DMS79 treated with DMSO at 0.1 percent for 48 hours (cell line): ENCODE measurements at regions not wholly inside any gene's neighbourhood (a gene's known extent, or its start where the extent isn't known, plus 50 kb on each side); places are given as distances from the start of the nearest gene placed in this dataset.
"Not testable (repeated sequence)": the region's sequence is repeated elsewhere in the genome, so short reads cannot be mapped to it uniquely, and the experiment has no call there.

Experiments used
- DNase-seq: peaks from one replicate; lab custom pipeline; 2025; lab: John Stamatoyannopoulos, UW

DNA sequence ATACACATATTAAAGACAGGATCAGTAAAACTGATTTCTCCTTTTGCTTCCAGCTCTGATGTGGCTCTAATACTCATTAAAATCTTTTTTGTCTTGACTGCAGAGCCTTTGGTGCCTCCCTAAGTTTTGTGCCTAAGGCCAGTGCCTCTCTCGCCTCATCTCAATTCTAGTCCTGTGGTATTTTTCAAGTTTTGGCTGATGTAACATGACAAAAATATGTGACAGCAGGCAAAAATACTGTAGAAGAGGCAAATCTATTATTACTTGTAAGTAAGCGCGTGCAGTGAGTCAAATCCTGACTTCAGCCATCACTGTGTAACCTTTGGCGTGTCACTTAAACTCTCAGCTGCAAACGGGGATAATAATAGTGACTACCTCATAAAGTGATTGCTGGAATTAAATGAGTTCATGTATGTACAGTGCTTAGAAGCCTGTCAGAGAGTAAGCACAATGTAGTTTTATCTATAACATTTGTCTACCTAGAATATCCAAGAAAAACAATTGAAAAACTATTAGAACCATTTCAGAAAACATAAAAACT, 74.0 kb downstream of the MAB21L3 start:
- no peak for DNase-seq

- DNase-seq: no peak
These were observed 78.3 kb downstream of the MAB21L3 start for GRCh38 chr1:116189481-116189880.

DNA sequence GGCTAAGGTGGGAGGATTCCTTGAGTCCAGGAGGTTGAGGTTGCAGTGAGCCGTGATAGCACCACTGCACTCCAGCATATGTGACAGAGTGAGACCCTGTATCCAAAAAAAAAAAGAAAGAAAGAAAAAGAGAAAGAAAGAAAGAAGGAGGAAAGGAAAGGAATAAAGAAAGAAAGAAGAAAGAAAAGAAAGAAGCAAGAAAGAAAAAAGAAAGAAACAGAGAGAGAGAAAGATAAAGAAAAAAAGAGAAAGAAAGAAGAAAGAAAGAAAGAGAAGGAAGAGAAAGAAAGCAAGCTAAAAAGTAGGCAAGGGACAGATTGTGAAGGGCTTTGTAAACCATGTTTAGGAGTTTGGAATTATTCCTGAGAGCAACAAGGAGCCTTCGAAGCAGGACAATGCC, 80.1 kb downstream of the MAB21L3 start:
- DNase-seq: no peak

- no peak for DNase-seq
These were observed 82.6 kb downstream of the MAB21L3 start for GRCh38 chr1:116193768-116194167.

GRCh38 chr1:116194568-116194967, 83.4 kb downstream of the MAB21L3 start:
- DNase-seq: no peak

DNA sequence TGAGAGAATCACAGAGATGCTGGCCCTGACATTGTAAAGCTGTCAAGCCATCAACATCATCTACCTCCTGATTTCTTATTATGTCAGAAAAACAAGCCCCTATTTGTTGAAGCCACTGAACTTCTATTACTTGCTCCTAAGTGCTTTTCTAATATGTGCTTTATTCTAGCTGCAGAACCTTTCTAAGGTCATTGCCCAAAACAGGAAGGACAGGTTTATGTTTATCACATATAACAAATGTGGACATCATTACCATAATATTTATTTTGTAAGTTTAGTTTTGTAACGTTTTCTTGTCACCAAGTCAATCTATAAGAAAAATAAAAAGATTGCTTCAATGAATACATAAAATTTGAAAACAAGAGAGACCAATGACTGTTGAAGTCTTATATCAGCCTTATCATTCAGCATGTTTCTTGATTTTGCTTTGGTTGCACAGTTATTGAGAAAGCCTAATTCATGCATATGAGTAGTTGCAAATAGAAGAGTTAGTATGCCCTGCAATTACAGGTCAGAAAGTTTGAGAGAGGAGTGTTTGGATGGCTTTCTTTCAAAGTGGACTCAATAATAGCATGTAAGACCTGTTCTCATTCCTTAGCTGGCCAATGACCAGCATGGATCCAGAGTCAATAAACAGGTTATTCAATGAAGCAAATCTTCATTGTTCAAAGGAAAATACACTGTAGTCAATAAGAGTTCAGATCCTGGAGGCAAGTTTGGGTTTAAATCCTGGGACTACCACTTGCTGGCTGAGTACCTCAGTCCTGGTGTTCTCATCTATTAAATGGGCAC, 84.1 kb downstream of the MAB21L3 start:
- no peak for DNase-seq

GRCh38 chr1:116200343-116200742, 89.1 kb downstream of the MAB21L3 start:
- DNase-seq: not testable (repeated sequence)

GRCh38 chr1:116201911-116202310, 90.7 kb downstream of the MAB21L3 start:
- DNase-seq: no peak

DNA sequence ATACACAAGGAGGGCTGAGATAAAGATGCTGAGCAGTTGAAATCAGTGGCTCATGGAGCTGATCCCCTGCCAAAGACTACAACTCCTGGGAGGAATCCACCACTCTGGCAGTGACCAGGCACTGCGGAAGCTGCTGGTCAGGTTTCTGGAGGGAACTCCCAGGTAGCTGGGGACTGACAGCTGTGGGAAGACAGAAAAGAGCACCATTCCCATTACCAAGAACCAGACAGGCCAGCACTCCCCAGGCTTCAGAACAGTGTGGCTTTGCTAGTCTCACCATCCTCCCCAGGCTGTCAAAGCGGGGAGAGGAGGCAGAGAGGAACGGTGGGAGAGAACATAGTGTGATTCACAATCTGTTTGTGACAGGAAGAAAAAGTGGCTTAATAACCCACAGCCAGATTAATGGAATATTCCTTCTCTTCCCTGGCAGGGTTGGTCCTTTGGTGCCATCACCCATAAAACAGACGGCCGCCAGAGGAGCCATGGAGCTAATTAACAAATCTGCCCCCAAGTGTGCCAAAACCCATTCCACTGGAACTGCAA, 92.1 kb downstream of the MAB21L3 start:
- DNase-seq: no peak

GRCh38 chr1:116203920-116204319, 92.7 kb downstream of the MAB21L3 start:
- no peak for DNase-seq

DNA sequence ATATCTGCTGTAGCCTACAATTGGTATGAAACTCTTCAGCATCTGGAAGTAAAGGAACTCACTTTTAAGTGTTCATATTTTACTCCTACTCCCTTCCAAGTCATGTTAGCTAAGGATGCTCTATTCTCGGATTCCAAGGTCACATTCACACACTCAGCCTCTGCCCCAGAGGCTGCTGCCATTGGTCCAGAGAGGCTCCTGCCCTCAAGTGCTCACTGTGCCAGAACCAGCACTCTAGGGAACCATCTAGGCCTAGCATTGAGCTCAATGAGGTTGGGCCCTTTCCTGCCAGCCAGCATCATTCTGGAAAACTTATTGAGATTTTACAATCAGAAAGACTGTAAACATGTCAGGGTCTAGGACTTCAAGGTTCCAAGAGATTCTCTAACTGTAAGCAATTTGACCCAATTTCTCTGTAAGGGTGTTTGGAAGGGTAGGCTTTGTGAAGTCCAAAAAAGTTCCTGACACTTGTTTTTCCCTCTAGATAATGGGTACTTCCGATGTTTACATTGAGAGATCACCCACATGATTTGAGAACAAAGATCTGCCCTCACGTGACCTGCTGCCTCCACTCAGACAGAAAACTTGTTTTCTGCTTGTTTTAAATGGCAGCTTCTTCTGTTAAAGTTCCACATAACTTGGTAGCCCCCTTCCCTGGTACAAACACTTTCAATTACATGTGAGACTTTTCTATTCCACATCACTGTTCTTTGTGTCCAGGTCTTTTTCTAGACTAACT, 94.9 kb downstream of the MAB21L3 start:
- no peak for DNase-seq

DNA sequence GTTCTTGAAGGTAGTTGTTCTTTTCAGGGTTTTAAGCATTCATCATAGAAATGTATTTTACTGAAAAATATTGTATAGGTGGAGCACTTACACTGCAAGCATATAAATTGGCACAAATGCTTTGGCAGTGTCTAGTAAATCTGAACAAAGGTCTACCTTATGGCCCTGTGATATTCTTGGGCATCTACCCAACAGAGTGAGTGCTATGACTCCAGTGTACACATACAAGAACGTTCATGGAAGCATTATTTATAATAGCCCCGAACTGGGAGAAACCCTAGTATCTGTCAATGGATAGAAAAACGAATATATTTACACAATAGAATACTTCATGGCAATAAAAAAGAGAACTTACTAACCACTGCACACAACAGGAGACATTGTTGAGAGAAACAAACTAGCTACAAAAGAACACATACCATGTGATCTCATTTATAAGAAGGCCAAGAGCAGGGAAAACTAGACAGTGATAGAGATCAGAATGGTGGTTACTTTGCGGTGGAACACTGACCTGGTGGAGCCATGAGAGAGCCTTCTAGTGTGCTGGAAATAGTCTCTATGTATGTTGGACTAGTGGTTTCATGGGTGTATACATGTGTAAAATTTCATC, 96.0 kb downstream of the MAB21L3 start:
- no peak for DNase-seq

DNA sequence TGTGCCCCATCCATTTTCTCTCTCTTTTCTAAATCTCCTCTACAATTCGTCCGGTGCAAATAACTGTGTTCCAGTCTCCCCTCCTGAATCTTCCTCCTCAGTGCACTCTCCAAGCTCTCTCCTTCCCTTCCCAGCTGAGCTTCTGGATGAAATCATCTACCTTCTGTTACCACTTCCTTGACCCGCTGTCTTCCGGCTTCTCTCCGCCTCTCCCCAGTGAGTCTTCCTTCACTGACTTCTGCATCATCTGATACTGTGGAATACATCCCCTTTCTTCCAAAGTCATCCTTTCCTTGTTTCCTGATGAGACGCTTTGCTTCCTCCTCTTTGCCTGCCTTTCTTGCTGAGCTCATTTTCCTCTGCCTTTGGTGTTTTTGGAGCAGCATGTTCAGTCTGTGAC, 96.9 kb downstream of the MAB21L3 start:
- no peak for DNase-seq

DNA sequence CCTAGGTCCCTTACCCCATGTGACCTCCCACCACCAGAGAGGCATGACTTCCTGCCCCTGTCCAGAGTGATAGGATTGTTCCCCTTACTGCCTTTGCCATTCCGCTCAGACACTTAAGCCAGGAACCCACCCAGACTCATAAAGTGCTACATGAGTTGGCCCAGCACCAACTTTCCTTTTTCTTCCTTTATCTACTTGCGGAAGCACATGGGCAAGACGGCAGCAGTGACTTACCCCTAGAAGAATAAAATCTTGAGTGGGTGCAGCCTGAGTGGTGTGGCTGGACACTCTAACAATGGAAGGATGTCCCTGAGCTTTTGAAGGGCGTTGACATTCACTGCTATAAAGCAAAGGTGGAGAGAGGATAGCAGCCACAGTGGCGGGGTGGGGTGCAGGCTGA, 100.1 kb downstream of the MAB21L3 start:
- DNase-seq: no peak

DNA sequence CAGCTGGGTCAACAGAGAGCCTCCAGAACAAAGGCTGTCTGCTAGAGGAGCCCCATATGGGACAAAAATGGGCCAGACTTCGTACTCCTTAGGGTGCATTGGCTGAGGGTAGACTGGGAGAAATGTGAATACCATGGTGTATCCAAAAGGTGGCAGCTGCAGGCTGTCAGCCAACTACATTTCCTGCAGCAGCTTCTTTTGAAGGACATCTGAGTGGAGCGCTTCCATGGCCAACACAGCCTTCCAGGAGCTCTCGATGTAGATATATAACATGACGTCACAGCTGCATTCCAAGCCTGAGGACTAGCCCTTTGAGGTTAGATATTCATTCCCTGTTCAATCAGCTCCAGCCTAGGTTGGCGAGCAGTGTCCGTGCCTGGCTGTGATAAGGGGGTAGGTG, 107.7 kb downstream of the MAB21L3 start:
- no peak for DNase-seq

DNA sequence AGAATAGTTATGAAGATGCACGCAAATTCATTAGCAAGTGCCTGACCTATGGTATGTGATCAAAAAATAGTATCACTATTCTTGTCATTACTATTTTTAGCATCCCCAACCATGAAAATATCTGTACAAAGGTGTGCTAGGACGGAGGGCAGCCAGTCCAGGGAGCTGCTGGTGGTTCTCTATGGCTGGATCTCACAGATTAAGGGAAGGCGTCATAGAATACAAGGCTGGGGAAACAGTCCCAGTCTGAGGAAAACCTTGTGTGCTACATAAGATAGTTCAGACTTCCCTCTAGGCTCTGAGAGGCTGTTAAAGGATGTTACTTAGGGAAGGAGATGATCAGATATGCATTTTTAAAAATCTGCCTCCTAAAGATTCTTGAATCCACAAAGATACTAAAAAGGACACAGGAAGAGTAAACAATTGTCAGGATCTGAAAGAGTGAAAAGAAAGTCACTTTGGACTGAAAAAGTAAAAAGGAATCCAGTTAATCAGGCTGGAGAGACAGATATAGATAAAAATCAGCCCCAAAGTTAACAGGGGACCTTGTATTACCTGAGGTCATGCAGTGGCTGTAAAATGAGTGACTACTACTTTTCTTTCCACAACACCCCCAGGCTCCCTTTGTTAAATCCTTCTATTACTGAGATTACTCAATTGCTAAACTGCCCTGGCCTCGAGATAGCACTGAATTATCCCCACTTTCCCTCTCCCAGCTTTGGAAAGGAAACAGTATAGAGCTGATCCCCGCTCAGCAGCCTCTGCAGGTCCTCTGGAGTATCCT, 108.6 kb downstream of the MAB21L3 start:
- DNase-seq: no peak

GRCh38 chr1:116224111-116224510, 112.9 kb downstream of the MAB21L3 start:
- no peak for DNase-seq

GRCh38 chr1:116224561-116224960, 113.4 kb downstream of the MAB21L3 start:
- DNase-seq: peak; percentile 17

DNA sequence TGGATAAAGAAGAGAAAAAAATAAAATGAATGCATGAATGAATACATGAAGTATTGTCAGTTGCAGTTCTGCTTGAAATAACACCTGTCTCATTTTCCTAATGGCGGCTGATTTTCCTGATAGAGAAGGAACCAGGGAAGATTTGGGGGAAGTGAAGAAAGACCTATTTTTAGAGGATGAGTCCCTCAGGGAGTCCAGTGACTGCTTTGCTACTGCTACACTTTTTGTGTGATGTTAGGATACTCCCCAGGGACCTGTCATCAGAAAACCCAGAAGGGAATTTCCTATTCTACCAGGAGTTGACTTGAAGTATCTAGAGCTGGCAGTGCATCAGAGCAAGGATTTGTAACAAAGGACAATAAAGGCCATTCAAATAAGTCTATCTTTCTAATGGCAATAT, 114.8 kb downstream of the MAB21L3 start:
- no peak for DNase-seq

- DNase-seq: no peak
These were observed 117.3 kb downstream of the MAB21L3 start for GRCh38 chr1:116228511-116228910.

GRCh38 chr1:116230712-116231111, 119.5 kb downstream of the MAB21L3 start:
- DNase-seq: no peak

- no peak for DNase-seq
These were observed 120.6 kb downstream of the MAB21L3 start for GRCh38 chr1:116231752-116232151.
